ENCODE measurements at regions not wholly inside any gene's neighbourhood (a gene's known extent, or its start where the extent isn't known, plus 50 kb on each side); places are given as distances from the start of the nearest gene placed in this dataset.

DNA sequence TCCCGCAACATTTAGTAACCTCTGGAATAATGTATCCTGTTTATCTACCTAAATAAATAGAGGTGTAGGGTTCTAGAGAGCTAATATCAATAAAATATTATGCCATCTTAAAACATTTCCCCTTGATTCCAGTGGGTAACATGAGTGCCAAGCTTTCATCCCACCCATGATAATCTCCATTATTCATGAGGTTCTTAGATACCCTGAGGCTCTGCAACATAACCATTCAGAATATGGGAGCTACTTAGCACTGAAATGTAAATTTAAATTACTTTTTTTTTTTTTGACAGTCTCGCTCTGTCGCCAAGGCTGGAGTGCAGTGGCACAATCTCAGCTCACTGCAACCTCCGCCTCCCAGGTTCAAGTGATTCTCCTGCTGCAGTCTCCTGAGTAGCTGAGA lies 832.7 kb downstream of the BRINP3 start:
- DNase-seq (ENCODE audit: low spot score) (no peak), ATAC-seq (no peak)
- TF ChIP-seq, protein P1, sequence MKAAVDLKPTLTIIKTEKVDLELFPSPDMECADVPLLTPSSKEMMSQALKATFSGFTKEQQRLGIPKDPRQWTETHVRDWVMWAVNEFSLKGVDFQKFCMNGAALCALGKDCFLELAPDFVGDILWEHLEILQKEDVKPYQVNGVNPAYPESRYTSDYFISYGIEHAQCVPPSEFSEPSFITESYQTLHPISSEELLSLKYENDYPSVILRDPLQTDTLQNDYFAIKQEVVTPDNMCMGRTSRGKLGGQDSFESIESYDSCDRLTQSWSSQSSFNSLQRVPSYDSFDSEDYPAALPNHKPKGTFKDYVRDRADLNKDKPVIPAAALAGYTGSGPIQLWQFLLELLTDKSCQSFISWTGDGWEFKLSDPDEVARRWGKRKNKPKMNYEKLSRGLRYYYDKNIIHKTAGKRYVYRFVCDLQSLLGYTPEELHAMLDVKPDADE (IDR thresholded peaks at IDR 0.05) = no peak
- TF ChIP-seq ZNF331 (CRISPR knock-in tag; IDR thresholded peaks at IDR 0.05; ENCODE audit: low read depth) = no peak
- no peak for TF ChIP-seq NANOG (IDR thresholded peaks at IDR 0.05; ENCODE audit: borderline replicate concordance)
- no peak for TF ChIP-seq POLR2AphosphoS5 (IDR thresholded peaks at IDR 0.05; ENCODE audit: low read depth)
- TF ChIP-seq ZNF114 (CRISPR knock-in tag; IDR thresholded peaks at IDR 0.05) = no peak
- no peak for TF ChIP-seq EZH2 (IDR thresholded peaks at IDR 0.05; ENCODE audit: low read depth, unreplicated experiment)
- TF ChIP-seq, protein P2, sequence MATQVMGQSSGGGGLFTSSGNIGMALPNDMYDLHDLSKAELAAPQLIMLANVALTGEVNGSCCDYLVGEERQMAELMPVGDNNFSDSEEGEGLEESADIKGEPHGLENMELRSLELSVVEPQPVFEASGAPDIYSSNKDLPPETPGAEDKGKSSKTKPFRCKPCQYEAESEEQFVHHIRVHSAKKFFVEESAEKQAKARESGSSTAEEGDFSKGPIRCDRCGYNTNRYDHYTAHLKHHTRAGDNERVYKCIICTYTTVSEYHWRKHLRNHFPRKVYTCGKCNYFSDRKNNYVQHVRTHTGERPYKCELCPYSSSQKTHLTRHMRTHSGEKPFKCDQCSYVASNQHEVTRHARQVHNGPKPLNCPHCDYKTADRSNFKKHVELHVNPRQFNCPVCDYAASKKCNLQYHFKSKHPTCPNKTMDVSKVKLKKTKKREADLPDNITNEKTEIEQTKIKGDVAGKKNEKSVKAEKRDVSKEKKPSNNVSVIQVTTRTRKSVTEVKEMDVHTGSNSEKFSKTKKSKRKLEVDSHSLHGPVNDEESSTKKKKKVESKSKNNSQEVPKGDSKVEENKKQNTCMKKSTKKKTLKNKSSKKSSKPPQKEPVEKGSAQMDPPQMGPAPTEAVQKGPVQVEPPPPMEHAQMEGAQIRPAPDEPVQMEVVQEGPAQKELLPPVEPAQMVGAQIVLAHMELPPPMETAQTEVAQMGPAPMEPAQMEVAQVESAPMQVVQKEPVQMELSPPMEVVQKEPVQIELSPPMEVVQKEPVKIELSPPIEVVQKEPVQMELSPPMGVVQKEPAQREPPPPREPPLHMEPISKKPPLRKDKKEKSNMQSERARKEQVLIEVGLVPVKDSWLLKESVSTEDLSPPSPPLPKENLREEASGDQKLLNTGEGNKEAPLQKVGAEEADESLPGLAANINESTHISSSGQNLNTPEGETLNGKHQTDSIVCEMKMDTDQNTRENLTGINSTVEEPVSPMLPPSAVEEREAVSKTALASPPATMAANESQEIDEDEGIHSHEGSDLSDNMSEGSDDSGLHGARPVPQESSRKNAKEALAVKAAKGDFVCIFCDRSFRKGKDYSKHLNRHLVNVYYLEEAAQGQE (IDR thresholded peaks at IDR 0.05; ENCODE audit: unreplicated experiment) = no peak
- no peak for TF ChIP-seq EZH2phosphoT487 (IDR thresholded peaks at IDR 0.05; ENCODE audit: unreplicated experiment)
- no peaks in the 10 kb centered on the region for H3F3A ChIP-seq (replicated peaks; ENCODE audit: low read depth)
- no peaks in the 10 kb centered on the region for H3K27me3 ChIP-seq (ENCODE audit: insufficient read depth)
- Mint-ChIP-seq H3K27ac (no peak overlapping the region), H3K4me1 (no peaks in the 10 kb centered on the region; the same call in 2 of the 3 replicates), H3K36me3 (ENCODE audit: low read depth) (0 out of 3 replicates have a peak, but pooled peaks cover 2% of the 10 kb centered on the region), H3K9me3 (peaks cover 5% of the 10 kb centered on the region; the same call in 2 of the 3 replicates), H3K4me3 (no peak overlapping the region), H3K27me3 (ENCODE audit: insufficient read depth, low read depth, poor library complexity) (no peaks in the 10 kb centered on the region)
- H3K4me3 ChIP-seq = no peak overlapping the region
- H2AFZ ChIP-seq = no peak overlapping the region
- H4K20me1 ChIP-seq (replicated peaks; ENCODE audit: insufficient read depth) = no peaks in the 10 kb centered on the region
- no peaks in the 10 kb centered on the region for H3K79me2 ChIP-seq (replicated peaks; ENCODE audit: insufficient read depth)
- no peaks in the 10 kb centered on the region for H3K9me2 ChIP-seq (ENCODE audit: insufficient read depth)
- no peak overlapping the region for H3K4me2 ChIP-seq
- no peak overlapping the region for H3K27ac ChIP-seq (ENCODE audit: low read depth)
- no peaks in the 10 kb centered on the region for H3K36me3 ChIP-seq (ENCODE audit: insufficient read depth)
- H3K4me1 ChIP-seq (ENCODE audit: insufficient read depth) = no peaks in the 10 kb centered on the region

DNA sequence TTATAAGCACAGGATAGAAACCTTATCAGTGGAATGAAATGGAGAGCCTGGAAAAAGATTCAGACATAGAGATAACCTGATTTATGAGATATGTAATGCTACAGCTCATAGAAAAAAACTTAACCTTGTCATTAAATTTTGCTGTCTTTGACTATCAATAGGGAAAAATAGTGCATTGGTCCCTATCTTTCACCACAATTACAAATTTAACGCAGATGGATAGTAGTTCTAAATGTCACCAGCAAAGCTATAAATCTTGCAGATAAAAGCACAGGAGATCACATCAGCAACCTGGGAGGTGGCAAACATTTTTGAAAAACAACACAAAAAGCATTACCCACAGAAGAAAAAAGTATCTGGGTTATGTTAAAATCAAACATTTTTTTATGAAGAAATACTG lies 831.6 kb downstream of the BRINP3 start:
- ATAC-seq = no peak
- Histone ChIP-seq H3K27me3 (ENCODE audit: insufficient read depth) (no peaks in the 10 kb centered on the region), H3K36me3 (ENCODE audit: insufficient read depth) (no peaks in the 10 kb centered on the region), H2AFZ (no peak overlapping the region), H3K4me3 (no peak overlapping the region), H4K20me1 (replicated peaks; ENCODE audit: insufficient read depth) (no peaks in the 10 kb centered on the region), H3K27ac (ENCODE audit: low read depth) (no peak overlapping the region), H3K79me2 (replicated peaks; ENCODE audit: insufficient read depth) (no peaks in the 10 kb centered on the region), H3K4me1 (ENCODE audit: insufficient read depth) (no peaks in the 10 kb centered on the region), H3F3A (replicated peaks; ENCODE audit: low read depth) (no peaks in the 10 kb centered on the region), H3K4me2 (no peak overlapping the region), H3K9me2 (ENCODE audit: insufficient read depth) (no peaks in the 10 kb centered on the region)
- Mint-ChIP-seq H3K4me3 (no peak overlapping the region), H3K27me3 (ENCODE audit: insufficient read depth, low read depth, poor library complexity) (no peaks in the 10 kb centered on the region), H3K4me1 (no peaks in the 10 kb centered on the region; the same call in 2 of the 3 replicates), H3K36me3 (ENCODE audit: low read depth) (0 out of 3 replicates have a peak, but pooled peaks cover 2% of the 10 kb centered on the region), H3K9me3 (peaks cover 5% of the 10 kb centered on the region; the same call in 2 of the 3 replicates), H3K27ac (no peak overlapping the region)
- no peak for DNase-seq (ENCODE audit: low spot score)
- TF ChIP-seq CREB1 (CRISPR knock-in tag; IDR thresholded peaks at IDR 0.05; ENCODE audit: low read depth) (no peak), EZH2 (IDR thresholded peaks at IDR 0.05; ENCODE audit: low read depth, unreplicated experiment) (no peak), NANOG (IDR thresholded peaks at IDR 0.05; ENCODE audit: borderline replicate concordance) (no peak)
- TF ChIP-seq, protein P3, sequence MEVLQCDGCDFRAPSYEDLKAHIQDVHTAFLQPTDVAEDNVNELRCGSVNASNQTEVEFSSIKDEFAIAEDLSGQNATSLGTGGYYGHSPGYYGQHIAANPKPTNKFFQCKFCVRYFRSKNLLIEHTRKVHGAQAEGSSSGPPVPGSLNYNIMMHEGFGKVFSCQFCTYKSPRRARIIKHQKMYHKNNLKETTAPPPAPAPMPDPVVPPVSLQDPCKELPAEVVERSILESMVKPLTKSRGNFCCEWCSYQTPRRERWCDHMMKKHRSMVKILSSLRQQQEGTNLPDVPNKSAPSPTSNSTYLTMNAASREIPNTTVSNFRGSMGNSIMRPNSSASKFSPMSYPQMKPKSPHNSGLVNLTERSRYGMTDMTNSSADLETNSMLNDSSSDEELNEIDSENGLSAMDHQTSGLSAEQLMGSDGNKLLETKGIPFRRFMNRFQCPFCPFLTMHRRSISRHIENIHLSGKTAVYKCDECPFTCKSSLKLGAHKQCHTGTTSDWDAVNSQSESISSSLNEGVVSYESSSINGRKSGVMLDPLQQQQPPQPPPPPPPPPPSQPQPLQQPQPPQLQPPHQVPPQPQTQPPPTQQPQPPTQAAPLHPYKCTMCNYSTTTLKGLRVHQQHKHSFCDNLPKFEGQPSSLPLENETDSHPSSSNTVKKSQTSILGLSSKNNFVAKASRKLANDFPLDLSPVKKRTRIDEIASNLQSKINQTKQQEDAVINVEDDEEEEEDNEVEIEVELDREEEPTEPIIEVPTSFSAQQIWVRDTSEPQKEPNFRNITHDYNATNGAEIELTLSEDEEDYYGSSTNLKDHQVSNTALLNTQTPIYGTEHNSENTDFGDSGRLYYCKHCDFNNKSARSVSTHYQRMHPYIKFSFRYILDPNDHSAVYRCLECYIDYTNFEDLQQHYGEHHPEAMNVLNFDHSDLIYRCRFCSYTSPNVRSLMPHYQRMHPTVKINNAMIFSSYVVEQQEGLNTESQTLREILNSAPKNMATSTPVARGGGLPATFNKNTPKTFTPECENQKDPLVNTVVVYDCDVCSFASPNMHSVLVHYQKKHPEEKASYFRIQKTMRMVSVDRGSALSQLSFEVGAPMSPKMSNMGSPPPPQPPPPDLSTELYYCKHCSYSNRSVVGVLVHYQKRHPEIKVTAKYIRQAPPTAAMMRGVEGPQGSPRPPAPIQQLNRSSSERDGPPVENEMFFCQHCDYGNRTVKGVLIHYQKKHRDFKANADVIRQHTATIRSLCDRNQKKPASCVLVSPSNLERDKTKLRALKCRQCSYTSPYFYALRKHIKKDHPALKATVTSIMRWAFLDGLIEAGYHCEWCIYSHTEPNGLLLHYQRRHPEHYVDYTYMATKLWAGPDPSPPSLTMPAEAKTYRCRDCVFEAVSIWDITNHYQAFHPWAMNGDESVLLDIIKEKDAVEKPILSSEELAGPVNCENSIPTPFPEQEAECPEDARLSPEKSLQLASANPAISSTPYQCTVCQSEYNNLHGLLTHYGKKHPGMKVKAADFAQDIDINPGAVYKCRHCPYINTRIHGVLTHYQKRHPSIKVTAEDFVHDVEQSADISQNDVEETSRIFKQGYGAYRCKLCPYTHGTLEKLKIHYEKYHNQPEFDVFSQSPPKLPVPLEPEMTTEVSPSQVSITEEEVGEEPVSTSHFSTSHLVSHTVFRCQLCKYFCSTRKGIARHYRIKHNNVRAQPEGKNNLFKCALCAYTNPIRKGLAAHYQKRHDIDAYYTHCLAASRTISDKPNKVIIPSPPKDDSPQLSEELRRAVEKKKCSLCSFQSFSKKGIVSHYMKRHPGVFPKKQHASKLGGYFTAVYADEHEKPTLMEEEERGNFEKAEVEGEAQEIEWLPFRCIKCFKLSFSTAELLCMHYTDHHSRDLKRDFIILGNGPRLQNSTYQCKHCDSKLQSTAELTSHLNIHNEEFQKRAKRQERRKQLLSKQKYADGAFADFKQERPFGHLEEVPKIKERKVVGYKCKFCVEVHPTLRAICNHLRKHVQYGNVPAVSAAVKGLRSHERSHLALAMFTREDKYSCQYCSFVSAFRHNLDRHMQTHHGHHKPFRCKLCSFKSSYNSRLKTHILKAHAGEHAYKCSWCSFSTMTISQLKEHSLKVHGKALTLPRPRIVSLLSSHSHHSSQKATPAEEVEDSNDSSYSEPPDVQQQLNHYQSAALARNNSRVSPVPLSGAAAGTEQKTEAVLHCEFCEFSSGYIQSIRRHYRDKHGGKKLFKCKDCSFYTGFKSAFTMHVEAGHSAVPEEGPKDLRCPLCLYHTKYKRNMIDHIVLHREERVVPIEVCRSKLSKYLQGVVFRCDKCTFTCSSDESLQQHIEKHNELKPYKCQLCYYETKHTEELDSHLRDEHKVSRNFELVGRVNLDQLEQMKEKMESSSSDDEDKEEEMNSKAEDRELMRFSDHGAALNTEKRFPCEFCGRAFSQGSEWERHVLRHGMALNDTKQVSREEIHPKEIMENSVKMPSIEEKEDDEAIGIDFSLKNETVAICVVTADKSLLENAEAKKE (CRISPR knock-in tag; IDR thresholded peaks at IDR 0.05) = no peak
- TF ChIP-seq, protein P1 (IDR thresholded peaks at IDR 0.05) = no peak

Measured in GM23338 (cell line).